T-cell (primary cell): ENCODE measurements at regions not wholly inside any gene's neighbourhood (a gene's known extent, or its start where the extent isn't known, plus 50 kb on each side); places are given as distances from the start of the nearest gene placed in this dataset.

Experiments used
- ATAC-seq, 4 experiments: fragments of 200-7000 bp in 3 of 4; fragments of 150-1000 bp in 1 of 4; cut with Tn5 transposase; replicated peaks in 1 of 4; 1 replicate in 3 of 4; 2 replicates in 1 of 4; pipeline ENCODE4 v1.10.0; 2021; ENCODE audit warnings: moderate library complexity in 3 of 4, mild to moderate bottlenecking in 2 of 4, moderate number of reproducible peaks in 1 of 4
- CTCF ChIA-PET, 2 donors: fragments of 300-600 bp; sonication (Branson Sonifier 250); formaldehyde crosslinking; loops; one replicate each; lab custom pipeline; 2022; ENCODE audit warnings: antibody characterized with exemption in 2 of 2; lab: Charles Lee
- POLR2A ChIA-PET, 2 donors: fragments of 300-600 bp; sonication (Branson Sonifier 250); formaldehyde crosslinking; loops; one replicate each; lab custom pipeline; 2022; ENCODE audit warnings: antibody characterized with exemption in 2 of 2; lab: Charles Lee
- DNase-seq, 35 experiments: peaks; one replicate each; pipeline versions ENCODE4 v3.0.0 to v3.0.0-alpha.2; 2013 to 2023
- H3K27ac ChIP-seq: one replicate; pipeline ENCODE4 v1.5.1; 2013; ENCODE audit warnings: low read length
- H3K27me3 ChIP-seq, 2 experiments: replicated peaks in 1 of 2; 1 replicate in 1 of 2; 2 replicates in 1 of 2; pipeline versions ENCODE4 v1.6.1 to v1.7.0; 2013; ENCODE audit warnings: low read length in 1 of 2, mixed read lengths in 1 of 2; ENCODE audit not compliant: control insufficient read depth in 2 of 2, insufficient read depth in 2 of 2; ENCODE audit errors: extremely low read depth in 1 of 2
- H3K36me3 ChIP-seq, 2 donors: 1 replicate in 1 of 2; 2 replicates in 1 of 2; pipeline versions ENCODE4 v1.6.1 to v1.7.0; 2013; ENCODE audit warnings: low read length in 1 of 2; ENCODE audit not compliant: control insufficient read depth in 2 of 2, insufficient read depth in 1 of 2; ENCODE audit errors: extremely low read depth in 1 of 2
- H3K4me1 ChIP-seq, 2 experiments: 1 replicate in 1 of 2; 2 replicates in 1 of 2; pipeline versions ENCODE4 v1.6.1 to v1.7.0; 2013; ENCODE audit warnings: low read length in 2 of 2, mixed read lengths in 1 of 2; ENCODE audit not compliant: insufficient read depth in 2 of 2, control insufficient read depth in 1 of 2; ENCODE audit errors: extremely low read depth in 1 of 2
- H3K4me3 ChIP-seq, 2 donors: 1 replicate in 1 of 2; 2 replicates in 1 of 2; pipeline versions ENCODE4 v1.5.1 to v1.7.0; 2013; ENCODE audit warnings: mild to moderate bottlenecking in 2 of 2, low read length in 1 of 2, moderate library complexity in 1 of 2; ENCODE audit not compliant: control insufficient read depth in 1 of 2; ENCODE audit errors: extremely low read depth in 1 of 2
- H3K9me3 ChIP-seq: 2 replicates; pipeline ENCODE4 v1.7.0; 2013
- H3K27ac Mint-ChIP-seq, 2 donors: one replicate each; pipeline ENCODE4 v1.8.0; 2020 to 2021; ENCODE audit warnings: mild to moderate bottlenecking in 2 of 2, mixed read lengths in 2 of 2
- H3K27me3 Mint-ChIP-seq, 2 donors: one replicate each; pipeline ENCODE4 v1.8.0; 2021 to 2022; ENCODE audit warnings: mixed read lengths in 2 of 2
- H3K36me3 Mint-ChIP-seq: one replicate; pipeline ENCODE4 v1.8.0; 2021; ENCODE audit warnings: mixed read lengths
- H3K4me1 Mint-ChIP-seq, 3 donors: one replicate each; pipeline ENCODE4 v1.8.0; 2020 to 2022; ENCODE audit warnings: mixed read lengths in 3 of 3, mild to moderate bottlenecking in 1 of 3
- H3K4me3 Mint-ChIP-seq, 3 donors: one replicate each; pipeline ENCODE4 v1.8.0; 2020 to 2022; ENCODE audit warnings: mild to moderate bottlenecking in 3 of 3, mixed read lengths in 3 of 3, moderate library complexity in 3 of 3
- H3K9me3 Mint-ChIP-seq, 3 donors: one replicate each; pipeline ENCODE4 v1.8.0; 2020 to 2022; ENCODE audit warnings: mixed read lengths in 3 of 3
- WGBS: methylation state at CpG from one replicate; pipeline ENCODE4 v1.1.5; 2013; ENCODE audit warnings: missing lambda C conversion rate; ENCODE audit not compliant: insufficient coverage; 5-methylcytosine and 5-hydroxymethylcytosine counted together

- Mint-ChIP-seq H3K36me3 (no peaks in the 10 kb centered on the region), H3K27ac (no peak overlapping the region), H3K9me3 (no peaks in the 10 kb centered on the region), H3K4me1 (peaks cover 8 to 22% (median 17%) of the 10 kb centered on the region in 3 donors), H3K27me3 (no peaks in the 10 kb centered on the region), H3K4me3 (no peak overlapping the region)
- POLR2A ChIA-PET, result interaction anchor here in 1 of 2 donors (0.6 kb wide), 1 partner anchor 409 kb away, joined by 3 read pairs; no protein-coding TSS in a partner anchor
- 88% methylated on average over 1 of the region's 1 CpG for WGBS
- ATAC-seq (no peak), DNase-seq (no peak)
- CTCF ChIA-PET, result no interaction called here
- Histone ChIP-seq H3K36me3 (no peaks in the 10 kb centered on the region), H3K9me3 (no peaks in the 10 kb centered on the region), H3K4me3 (no peak overlapping the region), H3K27me3 (peaks cover 0 to 2% of the 10 kb centered on the region in 2 experiments), H3K4me1 (peaks cover 2 to 7% of the 10 kb centered on the region in 2 experiments), H3K27ac (no peak overlapping the region)
These were observed 94.1 kb downstream of the PHLDA1 start for GRCh38 chr12:75937486-75937885.

GRCh38 chr12:75936515-75937440 is 94.8 kb downstream of the PHLDA1 start:
- H3K27me3 ChIP-seq, result peaks cover 0 to 2% of the 10 kb centered on the region in 2 experiments
- Mint-ChIP-seq H3K4me1 (peaks cover 13 to 22% (median 17%) of the 10 kb centered on the region in 3 donors), H3K27me3 (no peaks in the 10 kb centered on the region), H3K27ac (no peak overlapping the region), H3K36me3 (no peaks in the 10 kb centered on the region), H3K4me3 (no peak overlapping the region), H3K9me3 (no peaks in the 10 kb centered on the region)
- CTCF ChIA-PET, result interaction anchor here in 1 of 2 donors (0.5 kb wide), 1 partner anchor 974 kb away, joined by 5 read pairs; no protein-coding TSS in a partner anchor
- WGBS, result 90% methylated on average over 2 of the region's 5 CpGs
- no peaks in the 10 kb centered on the region for H3K9me3 ChIP-seq
- ATAC-seq (no peak), DNase-seq (no peak)
- peaks cover 2 to 7% of the 10 kb centered on the region in 2 experiments for H3K4me1 ChIP-seq
- H3K4me3 ChIP-seq, result no peak overlapping the region
- H3K27ac ChIP-seq, result no peak overlapping the region
- POLR2A ChIA-PET, result interaction anchor here in 1 of 2 donors (0.6 kb wide), 1 partner anchor 408 kb away, joined by 3 read pairs; no protein-coding TSS in a partner anchor
- no peaks in the 10 kb centered on the region for H3K36me3 ChIP-seq

- H3K4me3 ChIP-seq, result no peak overlapping the region
- peak overlapping the region in 1 of 2 donors; percentile 37 for H3K27ac Mint-ChIP-seq
- H3K27me3 Mint-ChIP-seq, result no peaks in the 10 kb centered on the region
- CTCF ChIA-PET, result no interaction called here
- ATAC-seq (no peak), DNase-seq (no peak)
- no peak overlapping the region for H3K4me3 Mint-ChIP-seq
- H3K27me3 ChIP-seq, result peaks cover 0 to 2% of the 10 kb centered on the region in 2 experiments
- H3K27ac ChIP-seq, result no peak overlapping the region
- H3K36me3 Mint-ChIP-seq, result no peaks in the 10 kb centered on the region
- peaks cover 2 to 7% of the 10 kb centered on the region in 2 experiments for H3K4me1 ChIP-seq
- POLR2A ChIA-PET, result no interaction called here
- no peaks in the 10 kb centered on the region for H3K9me3 Mint-ChIP-seq
- H3K4me1 Mint-ChIP-seq, result peaks cover 13 to 22% (median 17%) of the 10 kb centered on the region in 3 donors
- no peaks in the 10 kb centered on the region for H3K36me3 ChIP-seq
- no CpG with 5 or more reads among the region's 3 CpGs for WGBS
- no peaks in the 10 kb centered on the region for H3K9me3 ChIP-seq
These were observed 95.9 kb downstream of the PHLDA1 start for GRCh38 chr12:75935539-75936242.

- Histone ChIP-seq H3K27ac (no peak overlapping the region), H3K4me3 (no peak overlapping the region), H3K27me3 (peaks cover 0 to 2% of the 10 kb centered on the region in 2 experiments), H3K4me1 (peaks cover 2 to 7% of the 10 kb centered on the region in 2 experiments), H3K36me3 (no peaks in the 10 kb centered on the region), H3K9me3 (no peaks in the 10 kb centered on the region)
- WGBS, result 90% methylated on average over 2 of the region's 4 CpGs
- ChIA-PET CTCF (interaction anchor here in 1 of 2 donors (0.5 kb wide), 1 partner anchor 39 kb away, joined by 3 read pairs; no protein-coding TSS in a partner anchor), POLR2A (no interaction called here)
- Mint-ChIP-seq H3K36me3 (no peaks in the 10 kb centered on the region), H3K4me3 (no peak overlapping the region), H3K9me3 (no peaks in the 10 kb centered on the region), H3K4me1 (peaks cover 13 to 22% (median 17%) of the 10 kb centered on the region in 3 donors), H3K27me3 (no peaks in the 10 kb centered on the region), H3K27ac (no peak overlapping the region)
- DNase-seq (no peak), ATAC-seq (no peak)
These were observed 98.5 kb downstream of the PHLDA1 start for GRCh38 chr12:75933101-75933500.

- no peaks in the 10 kb centered on the region for H3K36me3 Mint-ChIP-seq
- H3K4me1 Mint-ChIP-seq, result peaks cover 13 to 22% (median 17%) of the 10 kb centered on the region in 3 donors
- H3K27ac Mint-ChIP-seq, result no peak overlapping the region
- POLR2A ChIA-PET, result no interaction called here
- ATAC-seq (no peak), DNase-seq (no peak)
- Histone ChIP-seq H3K27me3 (peaks cover 0 to 4% of the 10 kb centered on the region in 2 experiments), H3K27ac (no peak overlapping the region), H3K9me3 (no peaks in the 10 kb centered on the region), H3K4me1 (peaks cover 2 to 7% of the 10 kb centered on the region in 2 experiments), H3K4me3 (no peak overlapping the region), H3K36me3 (no peaks in the 10 kb centered on the region)
- H3K4me3 Mint-ChIP-seq, result no peak overlapping the region
- 100% methylated on average over 1 of the region's 1 CpG for WGBS
- CTCF ChIA-PET, result no interaction called here
- H3K27me3 Mint-ChIP-seq, result no peaks in the 10 kb centered on the region
- no peaks in the 10 kb centered on the region for H3K9me3 Mint-ChIP-seq
These were observed 99.3 kb downstream of the PHLDA1 start for GRCh38 chr12:75932241-75932640.

GRCh38 chr12:75923964-75924666 is 107.5 kb downstream of the PHLDA1 start:
- WGBS, result no CpG with 5 or more reads among the region's 3 CpGs
- CTCF ChIA-PET, result no interaction called here
- DNase-seq, result no peak
- H3K4me1 Mint-ChIP-seq, result peaks cover 0 to 3% (median 2%) of the 10 kb centered on the region in 3 donors
- H3K36me3 Mint-ChIP-seq, result peaks cover 4% of the 10 kb centered on the region
- no peaks in the 10 kb centered on the region for H3K4me1 ChIP-seq
- H3K4me3 ChIP-seq, result no peak overlapping the region
- H3K4me3 Mint-ChIP-seq, result no peak overlapping the region
- H3K27me3 Mint-ChIP-seq, result no peaks in the 10 kb centered on the region
- H3K27ac Mint-ChIP-seq, result no peak overlapping the region
- no peak overlapping the region for H3K27ac ChIP-seq
- no peaks in the 10 kb centered on the region for H3K36me3 ChIP-seq
- no peaks in the 10 kb centered on the region for H3K9me3 ChIP-seq
- H3K27me3 ChIP-seq, result peaks cover 0 to 2% of the 10 kb centered on the region in 2 experiments
- no peak for ATAC-seq
- POLR2A ChIA-PET, result no interaction called here
- H3K9me3 Mint-ChIP-seq, result peaks cover 10 to 24% (median 22%) of the 10 kb centered on the region in 3 donors
